ENCODE measurements at regions not wholly inside any gene's neighbourhood (a gene's known extent, or its start where the extent isn't known, plus 50 kb on each side); places are given as distances from the start of the nearest gene placed in this dataset.
"Not testable (repeated sequence)": the region's sequence is repeated elsewhere in the genome, so short reads cannot be mapped to it uniquely, and the experiment has no call there.

GRCh38 chr10:106355450-106355849 lies 809.1 kb downstream of the SORCS1 start:
- ATAC-seq (no peak), FAIRE-seq (no peak), DNase-seq (no peak)
- H3K4me3 ChIP-seq: no peak overlapping the region
- no peaks in the 10 kb centered on the region for H3K27me3 ChIP-seq
- H3K27ac ChIP-seq: no peak overlapping the region
- no peaks in the 10 kb centered on the region for H3K9me3 ChIP-seq
- WGBS, 2 donors: 38% methylated on average over 2 of the region's 2 CpGs
- H3K36me3 ChIP-seq: no peaks in the 10 kb centered on the region
- intact Hi-C loops (cut with DNase I): no loop called here
- no peaks in the 10 kb centered on the region for H3K4me1 ChIP-seq
- TF ChIP-seq CTCF (IDR thresholded peaks at IDR 0.05): no peak

GRCh38 chr10:106348933-106349332 lies 815.6 kb downstream of the SORCS1 start:
- H3K27ac ChIP-seq: no peak overlapping the region
- no peak for TF ChIP-seq CTCF (IDR thresholded peaks at IDR 0.05)
- ATAC-seq: no peak

GRCh38 chr10:106347547-106347946 lies 817.0 kb downstream of the SORCS1 start:
- ATAC-seq: no peak
- intact Hi-C loops (cut with DNase I): no loop called here
- H3K4me1 ChIP-seq: no peaks in the 10 kb centered on the region
- DNase-seq: no peak
- no peak for FAIRE-seq
- H3K4me3 ChIP-seq: no peak overlapping the region
- 52 to 55% methylated on average over 2 of the region's 2 CpGs for WGBS, 2 donors
- H3K36me3 ChIP-seq: no peaks in the 10 kb centered on the region
- H3K27me3 ChIP-seq: no peaks in the 10 kb centered on the region
- no peak for TF ChIP-seq CTCF (IDR thresholded peaks at IDR 0.05)
- no peak overlapping the region for H3K27ac ChIP-seq
- H3K9me3 ChIP-seq: no peaks in the 10 kb centered on the region

More at GRCh38 chr10:106348933-106349332, 815.6 kb downstream of the SORCS1 start:
- Histone ChIP-seq H3K9me3 (no peaks in the 10 kb centered on the region), H3K4me3 (no peak overlapping the region), H3K27me3 (no peaks in the 10 kb centered on the region), H3K36me3 (no peaks in the 10 kb centered on the region), H3K4me1 (no peaks in the 10 kb centered on the region)
- DNase-seq (no peak), FAIRE-seq (no peak)
- intact Hi-C loops (cut with DNase I): no loop called here

GRCh38 chr10:106343539-106343938 lies 821.0 kb downstream of the SORCS1 start:
- H3K27me3 ChIP-seq; H3K27ac ChIP-seq; H3K4me1 ChIP-seq; DNase-seq; FAIRE-seq; intact Hi-C loops (cut with DNase I); H3K4me3 ChIP-seq; ATAC-seq; H3K36me3 ChIP-seq; H3K9me3 ChIP-seq: not testable (repeated sequence)
- WGBS, 2 donors: 54 to 65% methylated on average over 10 of the region's 10 CpGs

- ATAC-seq (no peak), DNase-seq (no peak), FAIRE-seq (no peak)
- Histone ChIP-seq H3K4me3 (no peak overlapping the region), H3K27me3 (no peaks in the 10 kb centered on the region), H3K9me3 (no peaks in the 10 kb centered on the region), H3K36me3 (no peaks in the 10 kb centered on the region), H3K27ac (no peak overlapping the region), H3K4me1 (no peaks in the 10 kb centered on the region)
- TF ChIP-seq CTCF (IDR thresholded peaks at IDR 0.05): no peak
- 67 to 69% methylated on average over 3 of the region's 3 CpGs for whole genome bisulfite sequencing, 2 donors
- intact Hi-C loops (cut with DNase I): no loop called here
Observed at GRCh38 chr10:106341356-106341755, 823.1 kb downstream of the SORCS1 start.

- no peak for TF ChIP-seq CTCF (IDR thresholded peaks at IDR 0.05)
- no peak for FAIRE-seq
- Histone ChIP-seq H3K27ac (no peak overlapping the region), H3K4me3 (no peak overlapping the region), H3K36me3 (no peaks in the 10 kb centered on the region), H3K27me3 (no peaks in the 10 kb centered on the region), H3K9me3 (no peaks in the 10 kb centered on the region), H3K4me1 (no peaks in the 10 kb centered on the region)
- WGBS, 2 donors: 18 to 19% methylated on average over 2 of the region's 2 CpGs
- no peak for DNase-seq
- intact Hi-C loops (cut with DNase I): no loop called here
- no peak for ATAC-seq
Observed at GRCh38 chr10:106338486-106338885, 826.0 kb downstream of the SORCS1 start.
